ENCODE measurements at regions not wholly inside any gene's neighbourhood (a gene's known extent, or its start where the extent isn't known, plus 50 kb on each side); places are given as distances from the start of the nearest gene placed in this dataset.
A peak's percentile ranks its signal among the peaks of the same experiment; 100 is the strongest.

DNA sequence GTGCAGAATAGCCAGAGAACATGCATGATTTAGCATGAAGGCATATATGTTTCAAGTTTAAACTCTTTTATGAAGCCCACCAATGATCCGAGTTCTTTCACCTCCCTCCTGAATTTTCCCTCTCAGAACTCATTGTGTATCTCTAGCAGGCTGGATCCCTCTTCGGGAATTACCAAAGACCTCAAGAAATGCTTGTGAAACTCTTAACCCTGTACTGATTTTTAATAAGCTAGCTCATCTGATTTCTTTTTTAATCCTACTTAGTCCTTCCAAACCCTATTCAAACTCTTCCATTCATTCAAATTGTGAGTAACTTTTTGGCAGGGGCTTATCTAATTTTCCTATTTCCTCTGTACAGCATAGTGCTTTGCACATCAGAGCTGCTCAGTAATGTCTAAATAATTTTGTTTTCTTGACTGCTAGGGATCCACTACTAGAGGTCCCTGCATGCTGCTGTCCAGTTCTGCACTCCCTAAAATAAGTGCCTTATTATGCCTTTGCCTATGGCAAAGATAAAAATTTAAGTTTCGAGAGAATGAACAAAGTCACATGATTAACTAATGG lies 723.8 kb downstream of the CDH11 start:
- Histone ChIP-seq H3K9me3 (ENCODE audit: low read depth, low read length) (no peaks in the 10 kb centered on the region), H3K36me3 (ENCODE audit: insufficient read depth, low read length) (no peaks in the 10 kb centered on the region), H3K27ac (no peak overlapping the region), H3K4me3 (no peak overlapping the region), H3K9ac (ENCODE audit: insufficient read length) (no peak overlapping the region)
- no peak for TF ChIP-seq POLR2AphosphoS5 (IDR thresholded peaks at IDR 0.05; ENCODE audit: borderline replicate concordance, low read depth, low read length)
- no peak for TF ChIP-seq EZH2 (IDR thresholded peaks at IDR 0.05)
- no peak for TF ChIP-seq FOXP2 (optimal IDR thresholded peaks at IDR 0.05; ENCODE audit: control extremely low read depth, extremely low read length, insufficient read depth)
- no peak for DNase-seq (ENCODE audit: low read depth, low spot score)

DNA sequence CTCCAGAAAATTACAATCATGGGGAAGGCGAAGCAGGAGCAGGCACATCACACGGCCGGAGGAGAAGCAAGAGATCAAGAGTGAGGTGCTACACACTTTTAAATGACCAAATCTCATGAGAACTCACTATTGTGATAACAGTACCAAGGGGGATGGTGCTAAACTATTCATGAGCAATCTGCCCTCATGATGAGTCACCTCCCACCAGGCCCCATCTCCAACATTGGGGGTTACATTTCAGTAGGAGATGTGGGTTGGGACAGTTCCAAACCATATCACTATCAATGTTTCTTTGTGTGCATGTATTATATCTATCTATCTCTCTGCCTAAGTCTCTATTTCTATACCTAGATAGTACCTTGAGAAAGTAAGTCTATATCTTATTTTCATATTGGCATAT lies 724.8 kb downstream of the CDH11 start:
- DNase-seq (ENCODE audit: low read depth, low spot score): no peak
- H3K9me3 ChIP-seq (ENCODE audit: low read depth, low read length): no peaks in the 10 kb centered on the region
- no peak overlapping the region for H3K9ac ChIP-seq (ENCODE audit: insufficient read length)
- no peak overlapping the region for H3K27ac ChIP-seq
- H3K36me3 ChIP-seq (ENCODE audit: insufficient read depth, low read length): no peaks in the 10 kb centered on the region
- TF ChIP-seq EZH2 (IDR thresholded peaks at IDR 0.05): no peak
- no peak for TF ChIP-seq FOXP2 (optimal IDR thresholded peaks at IDR 0.05; ENCODE audit: control extremely low read depth, extremely low read length, insufficient read depth)
- TF ChIP-seq POLR2AphosphoS5 (IDR thresholded peaks at IDR 0.05; ENCODE audit: borderline replicate concordance, low read depth, low read length): no peak
- H3K4me3 ChIP-seq: no peak overlapping the region

DNA sequence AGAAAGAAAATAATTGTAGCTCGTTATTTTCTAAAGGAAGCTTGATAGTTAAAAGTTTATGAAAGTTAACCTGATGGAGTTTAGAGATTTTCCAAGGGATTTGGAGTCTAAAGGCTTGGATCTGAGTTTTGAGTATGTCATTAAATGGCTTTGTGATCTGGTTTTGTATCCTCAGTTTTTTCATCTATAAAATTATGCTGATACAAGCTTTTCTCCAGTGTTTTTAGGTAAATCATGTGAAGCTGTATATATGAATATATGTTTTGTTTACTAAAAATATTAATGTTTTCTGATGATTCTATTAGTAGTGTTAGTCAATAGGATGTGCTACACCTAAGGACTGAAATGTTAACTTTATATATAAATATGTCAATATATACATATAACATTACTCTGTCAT lies 727.8 kb downstream of the CDH11 start:
- no peaks in the 10 kb centered on the region for H3K9me3 ChIP-seq (ENCODE audit: low read depth, low read length)
- no peaks in the 10 kb centered on the region for H3K36me3 ChIP-seq (ENCODE audit: insufficient read depth, low read length)
- no peak for TF ChIP-seq POLR2AphosphoS5 (IDR thresholded peaks at IDR 0.05; ENCODE audit: borderline replicate concordance, low read depth, low read length)
- TF ChIP-seq FOXP2 (optimal IDR thresholded peaks at IDR 0.05; ENCODE audit: control extremely low read depth, extremely low read length, insufficient read depth): no peak

DNA sequence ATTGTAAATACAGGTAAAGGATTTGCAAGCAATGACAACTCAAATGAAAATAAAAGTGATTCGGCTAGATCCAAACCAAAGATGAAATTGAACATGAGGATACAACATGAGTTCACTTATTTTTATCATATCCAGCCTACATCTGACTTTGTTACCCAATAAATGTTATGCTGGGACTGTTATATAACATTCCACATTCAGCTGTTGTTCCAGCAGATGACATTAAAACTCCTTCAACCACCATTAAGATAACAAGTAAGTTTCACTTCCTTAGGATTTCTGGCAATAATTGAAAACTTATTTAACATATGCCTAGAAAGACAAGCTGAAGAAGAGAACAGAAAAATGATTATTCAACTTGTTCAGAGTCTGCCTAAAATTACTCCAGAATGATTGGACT lies 729.4 kb downstream of the CDH11 start:
- Histone ChIP-seq H3K4me3 (no peak overlapping the region), H3K9ac (ENCODE audit: insufficient read length) (no peak overlapping the region), H3K27ac (peak overlapping the region; percentile 40; the same call in 1 of the 2 replicates), H3K36me3 (ENCODE audit: insufficient read depth, low read length) (no peaks in the 10 kb centered on the region), H3K9me3 (ENCODE audit: low read depth, low read length) (no peaks in the 10 kb centered on the region)
- DNase-seq (ENCODE audit: low read depth, low spot score): no peak
- TF ChIP-seq FOXP2 (optimal IDR thresholded peaks at IDR 0.05; ENCODE audit: control extremely low read depth, extremely low read length, insufficient read depth) (no peak), POLR2AphosphoS5 (IDR thresholded peaks at IDR 0.05; ENCODE audit: borderline replicate concordance, low read depth, low read length) (no peak), EZH2 (IDR thresholded peaks at IDR 0.05) (no peak)

More for the DNA sequence above, 727.8 kb downstream of the CDH11 start:
- DNase-seq (ENCODE audit: low read depth, low spot score): no peak
- Histone ChIP-seq H3K4me3 (no peak overlapping the region), H3K9ac (ENCODE audit: insufficient read length) (no peak overlapping the region), H3K27ac (no peak overlapping the region)

DNA sequence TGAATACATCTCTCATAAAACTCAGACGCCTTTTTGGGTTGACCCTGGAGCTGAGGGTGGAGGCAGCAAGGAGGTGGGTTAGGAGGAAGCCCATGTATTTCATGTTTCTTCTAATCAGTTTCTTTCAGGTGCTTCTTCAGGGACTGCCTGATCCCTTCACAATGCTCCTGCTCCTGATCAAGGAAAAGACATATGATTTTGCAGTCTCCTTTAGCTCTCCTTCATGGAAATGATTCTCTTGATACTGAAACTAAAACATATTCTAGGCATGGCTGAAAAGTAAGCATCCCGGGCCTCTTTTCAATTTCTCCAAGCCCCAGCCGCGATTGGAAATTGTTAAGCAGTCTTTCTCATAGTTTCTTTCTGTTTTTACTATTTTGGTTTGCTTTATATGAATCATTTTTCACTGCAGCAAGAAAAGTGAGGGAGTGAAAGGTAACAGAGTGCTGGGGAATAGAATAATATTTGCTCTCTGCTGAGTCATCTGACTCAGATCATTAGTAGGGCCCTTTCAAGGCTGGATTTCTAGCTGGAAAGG lies 730.7 kb downstream of the CDH11 start:
- peak overlapping the region; percentile 31 for H3K9ac ChIP-seq (ENCODE audit: insufficient read length)
- no peaks in the 10 kb centered on the region for H3K9me3 ChIP-seq (ENCODE audit: low read depth, low read length)
- no peak for TF ChIP-seq POLR2AphosphoS5 (IDR thresholded peaks at IDR 0.05; ENCODE audit: borderline replicate concordance, low read depth, low read length)
- TF ChIP-seq EZH2 (IDR thresholded peaks at IDR 0.05): no peak
- no peak for TF ChIP-seq FOXP2 (optimal IDR thresholded peaks at IDR 0.05; ENCODE audit: control extremely low read depth, extremely low read length, insufficient read depth)
- peak overlapping the region; percentile 86 for H3K27ac ChIP-seq
- no peaks in the 10 kb centered on the region for H3K36me3 ChIP-seq (ENCODE audit: insufficient read depth, low read length)
- no peak for DNase-seq (ENCODE audit: low read depth, low spot score)
- H3K4me3 ChIP-seq: peak overlapping the region; percentile 49

DNA sequence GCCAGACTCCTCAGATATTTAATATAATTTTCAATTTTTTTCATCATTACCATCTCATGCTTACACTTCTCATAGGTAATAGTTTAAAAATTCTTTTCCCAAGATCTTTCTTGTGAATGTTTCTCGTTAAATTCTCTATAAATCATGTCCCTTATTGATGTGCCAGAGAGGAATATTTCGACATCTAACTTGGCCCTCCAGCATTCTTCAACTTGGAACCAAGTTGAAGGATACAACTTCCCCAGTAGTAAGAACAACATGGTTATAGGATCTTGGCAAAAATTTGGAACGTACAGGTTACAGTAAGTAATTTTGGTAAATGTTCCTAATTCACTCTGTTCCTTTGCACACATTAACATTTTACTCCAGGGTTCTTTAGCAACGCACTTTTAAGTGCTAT lies 731.8 kb downstream of the CDH11 start:
- no peak for DNase-seq (ENCODE audit: low read depth, low spot score)
- no peaks in the 10 kb centered on the region for H3K9me3 ChIP-seq (ENCODE audit: low read depth, low read length)
- H3K4me3 ChIP-seq: peak overlapping the region; percentile 4; the same call in 1 of the 2 replicates
- H3K27ac ChIP-seq: peak overlapping the region; percentile 86
- peak overlapping the region; percentile 31 for H3K9ac ChIP-seq (ENCODE audit: insufficient read length)
- no peaks in the 10 kb centered on the region for H3K36me3 ChIP-seq (ENCODE audit: insufficient read depth, low read length)
- TF ChIP-seq POLR2AphosphoS5 (IDR thresholded peaks at IDR 0.05; ENCODE audit: borderline replicate concordance, low read depth, low read length) (no peak), EZH2 (IDR thresholded peaks at IDR 0.05) (no peak), FOXP2 (optimal IDR thresholded peaks at IDR 0.05; ENCODE audit: control extremely low read depth, extremely low read length, insufficient read depth) (no peak)

DNA sequence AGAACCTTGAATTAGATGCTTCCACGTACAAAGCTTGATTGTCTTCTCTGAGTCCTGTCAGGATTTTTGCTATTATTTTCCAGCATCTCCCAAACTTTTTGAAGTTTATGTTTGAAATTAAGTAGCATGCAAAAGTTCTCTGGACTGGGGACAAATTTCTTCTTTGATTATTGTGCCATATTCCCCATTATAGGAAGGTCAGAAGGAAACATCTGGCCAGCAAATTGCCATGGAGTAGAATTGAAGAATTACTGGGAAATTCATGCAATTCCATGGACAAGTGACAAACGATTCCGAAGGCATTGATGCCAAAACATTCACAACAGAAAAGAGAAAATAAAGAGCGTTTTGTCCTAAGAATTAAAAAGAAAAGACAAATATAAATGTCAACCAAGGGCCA lies 737.2 kb downstream of the CDH11 start:
- no peaks in the 10 kb centered on the region for H3K36me3 ChIP-seq (ENCODE audit: insufficient read depth, low read length)
- no peak overlapping the region for H3K4me3 ChIP-seq
- no peak overlapping the region for H3K9ac ChIP-seq (ENCODE audit: insufficient read length)
- DNase-seq (ENCODE audit: low read depth, low spot score): no peak
- TF ChIP-seq POLR2AphosphoS5 (IDR thresholded peaks at IDR 0.05; ENCODE audit: borderline replicate concordance, low read depth, low read length) (no peak), FOXP2 (optimal IDR thresholded peaks at IDR 0.05; ENCODE audit: control extremely low read depth, extremely low read length, insufficient read depth) (no peak), EZH2 (IDR thresholded peaks at IDR 0.05) (no peak)
- H3K27ac ChIP-seq: no peak overlapping the region
- H3K9me3 ChIP-seq (ENCODE audit: low read depth, low read length): no peaks in the 10 kb centered on the region

DNA sequence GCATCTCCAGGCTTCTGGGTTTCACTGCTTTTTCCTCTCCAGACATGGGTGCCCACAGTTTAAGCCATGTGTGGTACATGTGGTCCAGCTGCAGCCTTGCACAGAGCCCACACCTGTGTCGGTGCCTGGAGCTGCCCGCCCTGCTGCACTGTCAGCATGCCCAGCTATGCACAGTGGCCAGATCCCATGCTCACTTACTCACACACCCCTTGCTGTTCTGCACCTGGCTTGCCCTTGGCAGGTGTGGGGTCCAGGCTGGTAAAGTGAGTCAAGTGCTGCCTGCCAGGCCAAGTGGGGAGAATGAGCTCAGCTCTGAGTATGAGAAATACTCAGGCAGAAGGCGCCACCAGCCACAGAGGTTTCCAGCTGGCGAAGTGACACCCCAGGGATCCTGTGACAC lies 739.9 kb downstream of the CDH11 start:
- DNase-seq (ENCODE audit: low read depth, low spot score): no peak
- TF ChIP-seq EZH2 (IDR thresholded peaks at IDR 0.05): no peak
- no peak for TF ChIP-seq FOXP2 (optimal IDR thresholded peaks at IDR 0.05; ENCODE audit: control extremely low read depth, extremely low read length, insufficient read depth)
- no peak for TF ChIP-seq POLR2AphosphoS5 (IDR thresholded peaks at IDR 0.05; ENCODE audit: borderline replicate concordance, low read depth, low read length)
- no peak overlapping the region for H3K4me3 ChIP-seq
- H3K36me3 ChIP-seq (ENCODE audit: insufficient read depth, low read length): no peaks in the 10 kb centered on the region
- no peak overlapping the region for H3K9ac ChIP-seq (ENCODE audit: insufficient read length)
- H3K27ac ChIP-seq: no peak overlapping the region
- H3K9me3 ChIP-seq (ENCODE audit: low read depth, low read length): no peaks in the 10 kb centered on the region

DNA sequence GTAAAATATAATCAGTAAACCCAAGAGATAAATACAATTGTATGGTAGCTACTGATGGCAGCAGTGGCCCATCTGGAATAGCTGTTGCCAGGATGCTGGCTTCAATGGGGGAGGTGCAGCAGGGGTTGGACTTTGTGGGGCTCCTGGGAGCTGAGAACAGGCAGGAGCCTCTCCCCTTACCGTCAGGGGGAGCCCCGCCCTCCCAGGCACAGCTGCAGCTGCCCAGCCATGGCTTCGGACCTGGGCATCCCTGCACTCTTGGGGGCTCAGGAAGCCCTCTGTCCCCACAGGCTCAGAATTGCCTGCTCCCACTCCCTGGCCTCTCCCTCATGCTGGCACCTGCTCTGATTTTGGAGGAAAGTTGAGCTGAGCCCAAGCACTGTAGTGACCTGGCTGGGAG lies 741.1 kb downstream of the CDH11 start:
- TF ChIP-seq FOXP2 (optimal IDR thresholded peaks at IDR 0.05; ENCODE audit: control extremely low read depth, extremely low read length, insufficient read depth): no peak
- TF ChIP-seq POLR2AphosphoS5 (IDR thresholded peaks at IDR 0.05; ENCODE audit: borderline replicate concordance, low read depth, low read length): no peak
- TF ChIP-seq EZH2 (IDR thresholded peaks at IDR 0.05): no peak
- no peak overlapping the region for H3K4me3 ChIP-seq
- H3K36me3 ChIP-seq (ENCODE audit: insufficient read depth, low read length): no peaks in the 10 kb centered on the region
- H3K9ac ChIP-seq (ENCODE audit: insufficient read length): no peak overlapping the region
- H3K27ac ChIP-seq: no peak overlapping the region
- DNase-seq (ENCODE audit: low read depth, low spot score): no peak
- H3K9me3 ChIP-seq (ENCODE audit: low read depth, low read length): no peaks in the 10 kb centered on the region

Data from SK-N-MC (cell line).